GM19397 (cell line): ENCODE measurements at regions not wholly inside any gene's neighbourhood (a gene's known extent, or its start where the extent isn't known, plus 50 kb on each side); places are given as distances from the start of the nearest gene placed in this dataset.

Source experiments
- ATAC-seq: cut with Tn5 transposase; IDR thresholded peaks from one replicate; pipeline ENCODE4 v1.9.1; 2021; ENCODE audit warnings: mild to moderate bottlenecking, moderate library complexity; ENCODE audit not compliant: unreplicated experiment

DNA sequence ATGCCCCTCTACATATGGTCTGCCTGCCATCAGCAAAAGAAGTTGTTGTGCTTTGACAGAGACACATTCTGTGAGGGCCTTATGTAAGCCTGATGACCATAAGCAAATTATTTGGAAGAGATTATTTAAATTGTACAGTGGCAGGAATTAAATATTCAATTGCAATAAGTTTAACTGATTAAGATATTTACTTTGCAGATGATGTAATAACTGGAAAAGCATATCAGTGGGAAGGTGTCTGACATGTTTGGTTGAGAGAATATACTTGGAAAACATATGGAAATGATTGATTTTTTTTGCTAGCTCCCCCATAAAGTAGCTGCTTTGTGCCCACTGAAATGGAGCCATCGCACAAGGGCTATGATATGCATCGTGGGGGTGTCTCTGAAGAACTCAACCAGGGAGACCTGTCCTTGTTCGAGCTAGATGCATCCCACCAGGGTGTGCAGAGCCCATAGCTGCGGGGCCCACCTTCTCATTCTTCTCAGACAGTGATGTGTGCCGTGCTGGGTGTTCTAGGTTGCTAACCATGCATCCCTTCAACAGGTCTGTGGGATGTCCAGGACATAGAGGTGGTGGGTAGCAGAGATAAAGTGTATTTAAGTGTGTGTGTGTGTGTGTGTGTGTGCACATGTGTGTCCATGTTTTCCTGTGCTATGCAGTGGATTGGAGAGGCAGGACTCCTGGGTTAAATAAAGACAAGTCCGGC, 90.4 kb upstream of the PARD3B start:
- no peak for ATAC-seq

DNA sequence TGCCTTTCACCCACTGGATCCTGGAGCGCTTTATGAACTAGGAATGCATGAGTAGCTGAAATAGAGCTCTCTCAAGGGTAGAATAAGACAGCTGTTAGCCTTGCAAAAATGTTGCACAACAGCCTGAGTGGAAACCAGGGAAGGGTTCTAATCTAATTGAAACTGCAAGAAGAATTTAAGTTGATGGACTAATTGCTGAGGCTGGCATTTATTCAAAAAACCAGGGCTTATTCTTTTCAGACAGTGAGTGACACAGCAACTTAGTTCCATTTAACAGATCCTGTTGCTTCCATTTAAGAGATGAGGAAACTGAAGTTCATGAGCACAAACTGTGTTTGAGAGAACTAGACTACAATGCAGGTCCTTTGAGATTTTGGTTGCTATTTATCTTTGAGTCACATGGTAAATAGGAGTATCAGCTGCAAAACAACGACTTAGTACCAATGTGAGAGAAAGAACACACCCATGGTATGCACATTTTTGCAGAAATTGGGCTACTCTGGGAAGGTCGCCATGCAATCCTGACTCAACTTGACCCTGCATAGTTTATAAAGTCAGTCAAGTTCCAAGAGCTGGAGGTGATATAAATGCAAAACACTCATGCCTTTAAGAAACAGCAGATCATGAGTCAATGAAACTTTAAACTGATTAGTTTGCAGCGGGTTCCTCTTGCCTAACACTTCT, 76.4 kb upstream of the PARD3B start:
- no peak for ATAC-seq

DNA sequence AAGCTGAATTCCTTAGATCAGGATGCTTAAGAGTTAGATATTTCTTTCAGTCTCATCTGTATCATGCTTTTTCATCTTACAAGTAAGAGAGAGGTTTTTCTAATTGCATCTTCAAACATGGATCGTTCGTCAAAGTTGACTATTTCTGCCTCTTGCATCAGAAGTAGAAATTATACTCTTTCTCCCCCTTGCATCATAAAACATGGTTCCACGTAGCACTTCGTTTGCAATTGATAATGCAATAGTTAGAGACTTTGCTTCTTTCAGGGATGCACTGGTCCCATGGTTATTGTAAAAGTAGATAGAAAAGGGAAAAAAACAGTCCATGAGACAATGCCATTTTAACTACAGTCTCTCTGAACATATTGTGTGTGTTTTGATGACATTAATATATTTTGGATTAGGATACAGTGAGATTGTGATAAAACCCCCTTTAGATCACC, 75.1 kb upstream of the PARD3B start:
- no peak for ATAC-seq

DNA sequence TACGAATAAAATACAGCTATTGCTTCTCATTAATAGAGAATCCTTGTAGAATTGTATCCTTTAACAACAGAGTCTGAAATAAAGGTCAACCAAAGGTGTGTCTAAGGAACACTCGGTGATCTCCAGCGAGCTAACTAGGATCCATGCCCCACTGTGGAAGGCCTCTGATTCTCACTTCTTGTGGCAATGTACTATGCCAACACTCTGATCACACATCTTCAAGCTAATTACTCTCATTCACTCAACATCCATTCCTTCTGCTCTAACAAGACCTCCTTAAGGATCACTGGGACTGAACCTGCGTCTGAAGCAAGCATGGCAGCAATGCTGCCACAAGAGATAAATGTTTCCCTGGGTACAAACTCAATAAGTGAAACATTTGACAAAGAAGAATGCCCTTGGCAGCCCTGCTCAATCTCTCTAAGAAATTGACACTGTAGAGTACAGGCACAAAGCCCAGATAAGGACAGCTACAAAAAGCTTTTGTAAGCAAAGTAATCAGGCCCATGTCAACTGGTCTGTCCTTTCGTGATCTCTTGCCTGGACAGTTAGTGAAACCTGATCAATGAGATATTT, 74.6 kb upstream of the PARD3B start:
- no peak for ATAC-seq

DNA sequence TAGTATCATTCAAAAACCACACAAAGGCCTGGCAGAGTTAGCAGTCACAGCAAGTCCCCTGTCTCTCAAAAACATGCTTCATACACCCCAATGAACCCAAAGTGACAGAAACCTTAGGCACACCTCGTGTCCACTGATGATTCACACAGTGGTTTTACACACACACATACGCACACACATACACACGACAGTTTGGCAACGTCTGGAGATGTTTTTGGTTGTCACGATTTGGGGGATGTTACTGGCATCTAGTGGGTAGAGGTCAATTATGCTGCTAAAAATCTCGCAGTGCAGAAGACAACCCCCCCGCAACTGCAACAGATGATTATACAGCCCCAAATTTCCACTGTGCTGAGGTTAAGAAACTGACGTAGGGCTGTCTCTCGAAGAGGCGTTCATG, 72.9 kb upstream of the PARD3B start:
- ATAC-seq, result no peak

DNA sequence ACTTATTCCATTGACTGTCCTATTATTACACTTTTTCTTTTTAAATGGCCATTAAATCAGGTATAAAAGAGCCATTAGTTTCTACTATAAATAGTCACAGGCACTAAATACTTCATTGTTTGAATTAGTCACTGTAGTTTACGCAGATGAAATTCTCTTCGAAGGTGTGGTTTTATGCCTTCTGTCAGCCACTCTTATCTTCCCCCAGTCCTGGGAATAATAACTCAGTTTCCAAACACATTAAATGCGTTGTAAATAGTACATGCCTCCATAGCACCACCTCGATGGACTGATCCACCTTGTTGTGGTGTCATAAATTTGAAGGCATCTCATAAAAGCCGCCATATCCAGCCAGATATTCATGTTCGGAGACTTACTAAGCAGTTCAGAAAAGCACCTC, 72.1 kb upstream of the PARD3B start:
- no peak for ATAC-seq

DNA sequence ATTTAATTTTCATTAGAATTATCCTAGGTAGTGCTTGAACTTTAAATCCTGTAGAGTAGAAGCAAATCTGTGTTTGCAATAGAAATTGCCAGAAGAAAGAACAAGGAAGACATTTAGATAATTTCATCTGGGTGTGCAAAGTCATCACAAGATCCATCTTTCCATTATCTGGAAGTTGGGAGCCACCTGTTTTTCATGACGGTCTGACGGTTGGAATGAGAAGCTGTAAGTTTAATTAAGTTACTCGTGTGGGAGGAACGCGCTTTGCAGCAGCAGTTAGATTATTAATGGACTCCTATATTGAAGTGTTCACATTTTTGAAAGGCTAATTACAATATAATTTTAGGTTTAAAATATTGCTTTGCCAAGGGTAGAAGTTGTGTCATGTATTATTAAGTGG, 69.9 kb upstream of the PARD3B start:
- no peak for ATAC-seq

DNA sequence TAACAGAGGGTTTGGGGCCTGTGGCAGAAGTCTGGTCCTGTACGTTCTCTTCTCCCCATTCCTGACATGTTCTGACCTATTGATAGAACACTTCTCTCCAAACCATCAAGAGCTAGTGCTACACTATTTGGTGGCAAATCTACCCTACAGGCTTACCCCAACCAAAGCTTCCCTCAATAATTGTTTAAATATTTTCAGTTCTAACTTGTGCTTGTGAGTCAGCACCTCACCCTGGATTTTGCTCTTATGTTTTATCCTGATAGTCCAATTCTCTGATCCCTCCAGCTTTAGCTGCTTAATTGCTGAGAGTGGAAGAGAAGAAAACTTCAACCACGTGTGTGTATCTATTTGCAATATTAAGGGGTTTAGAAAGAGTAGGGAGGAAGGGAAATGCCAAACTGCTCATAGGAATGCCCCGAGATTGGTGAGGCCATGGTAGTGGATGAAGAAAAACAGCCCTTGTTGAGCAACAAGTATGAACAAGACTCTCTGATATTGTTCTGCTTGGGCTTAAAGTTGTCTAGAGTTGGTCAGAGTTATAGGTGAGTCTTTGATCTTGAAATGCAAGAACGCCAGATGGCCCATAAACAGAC, 67.8 kb upstream of the PARD3B start:
- ATAC-seq, result no peak

DNA sequence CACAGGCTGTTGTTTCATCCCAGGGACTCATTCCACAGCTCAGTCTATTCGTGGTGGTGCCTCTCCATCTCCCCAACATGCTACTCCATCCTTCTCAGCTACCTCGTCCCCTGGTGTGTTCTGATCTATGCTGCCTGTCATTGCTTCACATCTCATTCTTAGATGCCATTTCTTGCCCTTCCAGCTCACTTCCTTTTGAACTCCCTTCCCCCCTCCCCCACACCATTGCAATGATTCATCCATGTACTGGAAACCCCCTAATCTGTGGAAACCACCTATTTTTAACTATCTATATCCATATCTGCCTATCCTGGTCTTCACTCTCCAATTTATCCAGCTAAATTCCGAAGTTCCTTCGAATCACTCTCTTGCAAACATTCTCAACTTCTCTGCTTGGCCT, 65.7 kb upstream of the PARD3B start:
- ATAC-seq, result no peak

DNA sequence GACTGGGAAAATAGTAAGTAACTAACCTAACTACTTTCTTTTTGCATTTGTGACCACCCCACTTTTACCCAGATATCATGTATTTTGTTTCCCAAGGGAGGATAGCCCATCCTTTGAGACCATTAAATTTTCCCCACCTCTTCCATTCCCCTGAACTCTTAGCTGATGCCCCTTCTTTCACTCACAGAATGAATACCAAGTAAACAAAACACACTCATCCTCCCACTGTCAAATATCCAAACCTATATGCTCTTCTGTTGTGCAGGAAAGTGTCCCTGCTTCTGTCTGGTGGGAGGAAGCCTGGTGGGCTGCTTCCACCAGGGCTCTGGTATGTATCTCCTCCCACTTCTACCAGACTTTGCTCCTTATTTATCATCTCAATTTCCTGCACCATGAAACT, 64.6 kb upstream of the PARD3B start:
- no peak for ATAC-seq

DNA sequence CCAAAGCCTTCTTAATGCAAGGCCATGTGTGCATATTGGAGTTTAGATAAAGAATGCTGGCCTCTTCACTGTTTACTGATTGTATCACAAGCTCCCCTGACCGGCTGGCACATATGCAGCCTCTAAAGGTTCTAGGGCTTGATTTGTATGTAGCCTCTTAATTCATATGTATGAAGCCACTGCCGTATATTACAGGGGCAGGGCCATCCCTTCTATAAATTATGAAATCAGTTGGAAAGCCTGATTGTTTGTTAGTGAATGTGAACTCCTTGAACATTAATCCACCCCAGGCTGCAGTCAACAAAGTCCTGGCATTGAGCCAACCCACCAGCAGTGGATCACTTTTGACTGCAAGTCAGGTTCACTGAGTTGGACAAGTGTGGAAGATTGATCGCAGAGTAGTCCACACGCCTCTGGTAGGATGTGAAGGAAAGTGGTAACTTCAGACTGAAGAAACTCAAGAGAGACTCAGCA, 61.6 kb upstream of the PARD3B start:
- no peak for ATAC-seq

DNA sequence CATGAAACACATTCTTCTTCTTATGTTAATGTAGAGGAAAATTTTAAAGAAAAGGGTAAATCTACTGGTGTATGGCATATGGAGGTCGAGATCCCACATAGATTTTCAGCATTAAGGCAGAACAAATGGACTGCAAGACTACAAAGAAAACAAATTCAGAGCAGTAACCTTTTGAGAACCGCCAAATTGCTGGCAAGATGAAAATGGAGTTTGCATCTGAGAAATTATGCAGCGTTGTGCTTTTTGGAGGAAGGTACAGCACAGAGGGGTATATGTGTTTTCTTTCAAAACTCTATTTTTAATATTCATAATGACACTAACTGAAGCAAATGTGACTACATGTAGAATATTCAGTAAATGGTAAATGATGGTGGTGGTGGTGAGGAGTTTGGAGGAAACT, 59.0 kb upstream of the PARD3B start:
- no peak for ATAC-seq

DNA sequence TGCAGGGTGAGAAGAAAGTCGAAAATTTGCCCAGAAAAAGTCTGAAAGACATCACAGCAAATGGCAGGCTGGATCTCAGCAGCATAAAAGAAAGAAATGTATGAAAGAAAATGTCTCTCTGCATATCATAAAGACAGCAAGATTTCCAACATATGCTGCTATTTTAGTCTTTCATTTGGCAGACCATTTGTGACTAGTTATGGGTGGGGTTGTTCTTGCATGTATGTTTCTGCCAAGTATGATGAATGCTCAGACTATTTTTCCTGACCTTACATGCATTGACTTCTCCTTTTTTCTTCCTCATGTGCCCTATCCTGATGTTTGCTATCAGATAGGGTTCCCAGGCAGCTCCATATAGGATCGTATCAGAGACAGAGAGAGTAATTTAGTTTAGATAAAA, 58.5 kb upstream of the PARD3B start:
- no peak for ATAC-seq

DNA sequence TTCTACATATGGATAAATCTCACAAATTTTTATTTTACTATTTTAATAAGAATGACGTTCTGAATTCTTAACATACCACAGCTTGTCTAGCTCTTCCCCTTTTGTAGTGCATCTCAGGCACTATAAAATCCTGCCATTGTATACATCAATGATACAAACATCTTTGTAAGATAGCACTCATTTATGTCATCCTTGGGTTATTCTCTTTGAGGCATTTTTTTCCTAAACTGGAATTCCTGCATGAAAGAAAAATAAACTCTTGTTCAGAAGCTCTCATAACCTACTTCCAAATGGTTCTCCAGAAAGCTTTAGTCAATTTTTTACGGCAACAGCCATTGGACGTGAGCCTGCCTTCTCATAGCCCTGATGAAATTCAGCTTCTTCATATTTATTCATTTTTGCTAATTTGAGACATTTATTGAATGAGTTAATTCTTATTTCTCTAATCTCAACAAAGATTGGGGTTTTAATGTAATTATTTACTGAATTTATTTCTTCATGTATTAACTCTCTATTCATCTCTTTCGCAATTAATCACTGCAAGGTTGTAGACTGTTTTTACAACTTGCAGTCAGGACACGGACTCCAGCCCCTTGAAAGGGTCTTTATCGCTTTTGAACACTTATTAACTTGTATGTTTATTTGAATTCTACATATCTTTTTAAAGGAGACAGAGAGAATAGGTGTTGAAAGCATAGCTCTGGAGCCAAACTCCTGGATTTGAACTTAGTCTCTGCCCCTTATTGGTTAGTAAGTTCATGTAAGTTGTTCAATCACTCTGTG, 57.6 kb upstream of the PARD3B start:
- ATAC-seq, result no peak

DNA sequence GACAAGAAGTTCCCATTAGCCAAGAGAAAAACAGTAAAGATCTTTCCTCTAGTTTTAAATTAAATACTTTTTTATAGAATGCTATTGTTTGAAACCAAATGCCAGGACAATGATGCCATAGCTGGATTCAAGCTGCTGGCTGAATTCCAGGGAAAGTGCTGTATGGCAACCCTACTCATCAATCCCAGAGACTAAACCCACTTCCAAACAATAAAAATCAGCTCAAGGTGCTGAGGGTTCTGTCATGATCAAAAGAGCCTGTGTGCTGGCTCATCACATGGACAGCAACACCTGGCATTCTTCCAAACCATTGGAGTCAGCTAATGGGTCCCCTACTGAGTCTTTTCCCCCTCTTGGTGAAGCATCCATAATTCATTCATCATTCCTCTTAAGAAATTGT, 53.7 kb upstream of the PARD3B start:
- ATAC-seq, result no peak

DNA sequence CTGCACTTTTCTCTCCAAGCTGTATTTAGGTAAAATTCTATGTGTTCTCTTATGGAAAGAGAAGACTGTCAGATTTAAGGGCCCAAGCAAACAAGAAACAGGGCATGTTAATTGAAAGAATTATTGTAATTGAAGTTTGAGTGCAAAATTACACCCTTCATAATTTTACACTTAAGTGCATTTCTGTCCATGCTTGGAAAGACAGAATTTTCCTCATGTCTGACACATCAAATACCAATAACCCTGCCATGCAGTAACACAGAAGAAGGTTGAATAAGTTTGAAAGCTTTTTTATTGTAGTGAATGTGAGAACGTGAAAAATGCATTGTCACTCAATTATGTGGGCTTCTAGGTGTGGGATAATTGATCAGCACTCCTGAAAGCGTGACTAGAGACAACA, 52.9 kb upstream of the PARD3B start:
- no peak for ATAC-seq

DNA sequence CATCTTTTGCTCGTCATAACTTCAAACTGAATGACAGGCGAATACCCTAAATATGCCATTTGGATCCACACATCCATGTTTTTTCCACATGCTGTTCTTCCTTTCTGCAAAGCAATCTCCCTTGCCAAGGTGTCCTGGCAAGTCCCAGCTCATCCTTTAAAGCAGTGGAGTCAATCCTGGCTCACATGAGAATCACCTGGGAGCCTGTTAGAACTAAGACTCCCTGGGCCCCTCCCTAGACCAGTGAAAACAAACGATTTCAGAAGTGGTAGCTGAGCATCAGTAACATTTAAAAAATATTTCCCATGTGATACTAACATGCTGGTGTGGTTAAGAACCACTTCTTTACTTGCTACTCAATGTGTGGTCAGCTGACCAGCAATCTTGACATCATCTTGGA, 50.6 kb upstream of the PARD3B start:
- no peak for ATAC-seq

DNA sequence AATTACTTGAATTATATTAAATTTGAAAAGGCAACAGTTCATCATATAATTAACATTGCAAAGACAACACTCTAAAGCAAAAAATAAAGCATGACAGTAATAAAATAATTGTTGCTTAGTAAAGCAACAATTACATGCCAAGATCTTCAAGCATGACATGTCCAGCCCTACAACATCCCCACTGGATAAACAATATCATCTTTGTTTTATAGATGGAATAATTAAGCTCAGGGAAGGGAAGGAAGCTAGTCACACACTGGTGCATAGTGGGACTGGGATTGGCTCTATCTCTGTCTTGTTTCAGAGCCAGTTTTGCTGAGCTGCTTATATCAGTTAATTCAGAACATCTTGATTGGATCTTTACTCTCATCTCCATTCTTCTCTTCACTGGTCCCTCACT, 49.9 kb upstream of the PARD3B start:
- no peak for ATAC-seq
